Upper lobe of left lung (tissue), 6 donors: ENCODE measurements at regions not wholly inside any gene's neighbourhood (a gene's known extent, or its start where the extent isn't known, plus 50 kb on each side); places are given as distances from the start of the nearest gene placed in this dataset.

ENCODE experiments used
- ATAC-seq, 2 donors: fragments of 200-7000 bp; cut with Tn5 transposase; one replicate each; pipeline ENCODE4 v1.9.1; 2022; ENCODE audit warnings: mild to moderate bottlenecking in 2 of 2, moderate library complexity in 2 of 2; ENCODE audit not compliant: low FRiP score in 2 of 2
- DNase-seq, 2 donors: peaks; one replicate each; pipeline ENCODE4 v3.0.0-alpha.2; 2019 to 2020
- H3K27ac ChIP-seq, 4 donors: fragments of 200-600 bp; sonication (generic); one replicate each; pipeline ENCODE4 v1.5.1; 2016 to 2019
- H3K27me3 ChIP-seq, 4 donors: fragments of 200-600 bp; sonication (generic); one replicate each; pipeline ENCODE4 v1.5.1; 2017 to 2019
- H3K36me3 ChIP-seq, 4 donors: fragments of 200-600 bp; sonication (generic); one replicate each; pipeline ENCODE4 v1.5.1; 2016 to 2019
- H3K4me1 ChIP-seq, 4 donors: fragments of 200-600 bp; sonication (generic); one replicate each; pipeline ENCODE4 v1.5.1; 2018 to 2019
- H3K4me3 ChIP-seq, 4 donors: fragments of 200-600 bp; sonication (generic); one replicate each; pipeline ENCODE4 v1.5.1; 2017 to 2019; ENCODE audit warnings: mild to moderate bottlenecking in 2 of 4, moderate library complexity in 1 of 4
- H3K9me3 ChIP-seq, 4 donors: fragments of 200-600 bp; sonication (generic); one replicate each; pipeline ENCODE4 v1.5.1; 2018 to 2019
- EP300 ChIP-seq, 4 donors: sonication (generic); formaldehyde crosslinking; IDR thresholded peaks; one replicate each; pipeline ENCODE4 v1.5.1; 2017; ENCODE audit warnings: antibody characterized with exemption in 4 of 4, control low read depth in 2 of 4
- POLR2A ChIP-seq, 4 donors: fragments of 450-650 bp; IDR thresholded peaks; one replicate each; pipeline ENCODE4 v1.5.1; 2016 to 2017; ENCODE audit warnings: antibody characterized with exemption in 4 of 4, mild to moderate bottlenecking in 2 of 4
- POLR2AphosphoS5 ChIP-seq, 2 donors: sonication (generic); formaldehyde crosslinking; IDR thresholded peaks; one replicate each; pipeline ENCODE4 v1.5.1; 2017; ENCODE audit warnings: antibody characterized with exemption in 2 of 2
- WGBS, 2 donors: methylation state at CpG; one replicate each; pipeline ENCODE4 v1.1.5; 2017 to 2018; 5-methylcytosine and 5-hydroxymethylcytosine counted together
- TF ChIP-seq, protein P1 (sequence below), 6 experiments: fragments of 450-650 bp in 4 of 6; fragments of 200-600 bp in 2 of 6; sonication (generic) in 2 of 6; IDR thresholded peaks; one replicate each; pipeline ENCODE4 v1.5.1; 2016 to 2019; ENCODE audit warnings: antibody characterized with exemption in 6 of 6
- donor health status: DM: no; HTN: no; CAD: no; lungs with moderate emphysema.
- donor health status: DM: no; HTN: yes; CAD: no; lungs with severe emphysema.

DNA sequence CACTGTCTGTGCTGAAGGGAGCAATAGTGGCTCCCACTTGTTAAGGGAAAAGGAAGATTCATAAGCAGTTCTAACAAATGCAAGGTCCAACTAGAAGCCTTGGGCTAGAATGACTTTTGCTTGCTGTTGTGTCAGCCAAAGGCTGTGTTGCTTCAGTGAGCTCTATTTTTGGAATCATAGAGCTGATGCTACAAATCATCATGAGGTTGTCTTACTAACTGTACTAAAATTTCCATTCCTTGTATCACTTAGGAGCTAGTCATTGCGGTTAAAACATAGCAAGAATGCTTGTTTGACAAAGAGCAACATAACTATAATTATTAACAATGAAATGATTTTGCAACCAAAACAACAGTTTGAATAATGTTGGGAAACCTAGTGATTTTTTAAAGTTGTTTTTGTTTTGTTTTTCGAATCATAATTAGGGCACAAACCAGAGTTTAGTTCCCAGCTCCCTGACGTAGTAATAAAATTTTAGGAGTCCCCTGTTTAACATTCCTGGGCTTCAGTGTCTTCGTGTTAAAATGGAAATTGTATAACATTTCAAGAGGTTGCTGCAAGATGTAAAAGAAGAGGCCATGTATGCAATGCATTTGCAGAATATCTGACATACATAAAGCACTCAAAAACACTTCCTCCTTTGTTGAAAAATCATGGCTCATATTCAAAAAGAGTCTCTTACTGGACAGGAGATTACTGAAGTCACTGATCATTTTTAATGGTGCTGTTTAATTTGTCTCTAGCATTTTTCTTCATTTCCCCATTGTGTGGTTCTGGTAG is 183.4 kb downstream of the MACC1 start:
- TF ChIP-seq EP300 (IDR thresholded peaks at IDR 0.05) (no peak), POLR2A (IDR thresholded peaks at IDR 0.05) (no peak), POLR2AphosphoS5 (IDR thresholded peaks at IDR 0.05) (no peak)
- TF ChIP-seq, protein P1, sequence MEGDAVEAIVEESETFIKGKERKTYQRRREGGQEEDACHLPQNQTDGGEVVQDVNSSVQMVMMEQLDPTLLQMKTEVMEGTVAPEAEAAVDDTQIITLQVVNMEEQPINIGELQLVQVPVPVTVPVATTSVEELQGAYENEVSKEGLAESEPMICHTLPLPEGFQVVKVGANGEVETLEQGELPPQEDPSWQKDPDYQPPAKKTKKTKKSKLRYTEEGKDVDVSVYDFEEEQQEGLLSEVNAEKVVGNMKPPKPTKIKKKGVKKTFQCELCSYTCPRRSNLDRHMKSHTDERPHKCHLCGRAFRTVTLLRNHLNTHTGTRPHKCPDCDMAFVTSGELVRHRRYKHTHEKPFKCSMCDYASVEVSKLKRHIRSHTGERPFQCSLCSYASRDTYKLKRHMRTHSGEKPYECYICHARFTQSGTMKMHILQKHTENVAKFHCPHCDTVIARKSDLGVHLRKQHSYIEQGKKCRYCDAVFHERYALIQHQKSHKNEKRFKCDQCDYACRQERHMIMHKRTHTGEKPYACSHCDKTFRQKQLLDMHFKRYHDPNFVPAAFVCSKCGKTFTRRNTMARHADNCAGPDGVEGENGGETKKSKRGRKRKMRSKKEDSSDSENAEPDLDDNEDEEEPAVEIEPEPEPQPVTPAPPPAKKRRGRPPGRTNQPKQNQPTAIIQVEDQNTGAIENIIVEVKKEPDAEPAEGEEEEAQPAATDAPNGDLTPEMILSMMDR (IDR thresholded peaks at IDR 0.05): no peak
- 71 to 72% methylated on average over 4 of the region's 4 CpGs for WGBS, 2 donors

DNA sequence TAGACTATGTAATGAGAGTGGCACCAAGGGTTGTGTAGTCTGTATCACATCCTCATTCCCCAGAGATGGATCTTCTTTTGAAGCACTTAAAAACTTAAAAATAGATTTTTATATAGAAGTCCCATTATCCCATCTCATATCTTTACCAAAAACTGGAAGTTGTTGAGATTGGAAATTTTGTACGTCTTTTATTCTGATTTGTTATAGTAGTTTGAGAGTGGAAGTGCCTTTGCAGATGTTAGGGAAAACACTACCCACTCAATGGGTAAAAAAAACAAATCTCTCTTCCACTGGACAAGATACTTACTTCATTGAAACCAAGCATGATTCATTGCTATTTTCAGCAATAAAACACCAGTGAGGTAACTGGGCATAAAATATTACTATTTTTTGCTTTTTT is 184.4 kb downstream of the MACC1 start:
- Histone ChIP-seq H3K4me1 (no peaks in the 10 kb centered on the region), H3K4me3 (no peak overlapping the region), H3K36me3 (no peaks in the 10 kb centered on the region), H3K27me3 (no peaks in the 10 kb centered on the region), H3K27ac (no peak overlapping the region), H3K9me3 (no peaks in the 10 kb centered on the region)
- WGBS, 2 donors: 83 to 87% methylated on average over 1 of the region's 1 CpG
- DNase-seq: no peak
- no peak for ATAC-seq
- TF ChIP-seq, protein P1 (IDR thresholded peaks at IDR 0.05): no peak
- no peak for TF ChIP-seq POLR2AphosphoS5 (IDR thresholded peaks at IDR 0.05)

More for the DNA sequence above, 183.4 kb downstream of the MACC1 start:
- Histone ChIP-seq H3K4me3 (no peak overlapping the region), H3K4me1 (no peaks in the 10 kb centered on the region), H3K27me3 (no peaks in the 10 kb centered on the region), H3K27ac (no peak overlapping the region), H3K9me3 (no peaks in the 10 kb centered on the region), H3K36me3 (no peaks in the 10 kb centered on the region)
- ATAC-seq (peak in 1 of 2 donors; percentile 56), DNase-seq (no peak)

DNA sequence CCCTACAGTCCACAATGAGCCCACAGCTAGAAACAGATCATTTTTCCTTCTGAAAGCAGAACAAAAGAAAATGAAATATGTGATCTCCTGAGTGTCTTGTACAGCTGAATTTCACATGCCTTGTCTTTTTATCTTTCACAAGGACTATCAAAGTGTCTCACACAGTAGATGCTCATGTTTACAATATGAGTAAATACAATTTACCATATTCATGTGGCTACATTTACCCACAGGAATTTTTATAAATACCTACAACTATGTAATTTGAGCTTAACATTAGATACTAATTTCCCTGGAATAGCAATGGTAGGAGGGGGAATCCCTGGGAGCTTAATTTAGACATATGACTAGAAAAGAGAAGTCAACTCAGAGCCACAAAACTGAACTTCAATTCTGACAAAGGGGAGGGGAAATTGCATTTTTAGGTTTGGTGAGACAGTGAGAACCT is 186.2 kb downstream of the MACC1 start:
- H3K36me3 ChIP-seq: no peaks in the 10 kb centered on the region
- no peaks in the 10 kb centered on the region for H3K9me3 ChIP-seq
- TF ChIP-seq POLR2A (IDR thresholded peaks at IDR 0.05) (no peak), EP300 (IDR thresholded peaks at IDR 0.05) (no peak), POLR2AphosphoS5 (IDR thresholded peaks at IDR 0.05) (no peak)
- TF ChIP-seq, protein P1 (IDR thresholded peaks at IDR 0.05): no peak
- H3K27me3 ChIP-seq: no peaks in the 10 kb centered on the region
- no peak for ATAC-seq
- no peaks in the 10 kb centered on the region for H3K4me1 ChIP-seq
- H3K4me3 ChIP-seq: no peak overlapping the region
- no peak for DNase-seq
- no peak overlapping the region for H3K27ac ChIP-seq

DNA sequence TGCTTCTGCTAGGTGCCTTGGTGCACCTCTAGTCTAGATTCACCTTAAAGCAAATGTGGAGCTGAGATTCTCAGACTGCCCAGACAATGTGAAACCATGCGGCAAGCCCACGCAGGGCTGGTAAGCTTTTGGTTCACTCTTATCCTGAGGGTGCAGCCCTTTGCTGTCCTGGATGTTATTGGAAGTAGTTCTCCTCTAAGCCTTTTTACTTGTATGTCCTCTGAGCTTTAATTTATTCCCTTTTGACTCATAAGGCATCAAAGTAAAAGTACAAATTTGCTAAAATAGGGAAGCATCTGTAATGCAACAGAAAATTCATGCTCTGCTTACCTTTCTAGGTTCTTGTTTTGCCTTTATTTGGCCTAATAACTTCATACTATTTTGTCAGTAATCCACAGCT is 186.8 kb downstream of the MACC1 start:
- Histone ChIP-seq H3K27me3 (no peaks in the 10 kb centered on the region), H3K36me3 (no peaks in the 10 kb centered on the region), H3K9me3 (no peaks in the 10 kb centered on the region), H3K27ac (no peak overlapping the region), H3K4me3 (no peak overlapping the region), H3K4me1 (no peaks in the 10 kb centered on the region)
- DNase-seq (no peak), ATAC-seq (no peak)
- WGBS, 2 donors: 81 to 94% methylated on average over 2 of the region's 2 CpGs
- TF ChIP-seq, protein P1 (IDR thresholded peaks at IDR 0.05): no peak
- TF ChIP-seq POLR2A (IDR thresholded peaks at IDR 0.05): no peak
- TF ChIP-seq POLR2AphosphoS5 (IDR thresholded peaks at IDR 0.05): no peak
- TF ChIP-seq EP300 (IDR thresholded peaks at IDR 0.05): no peak

DNA sequence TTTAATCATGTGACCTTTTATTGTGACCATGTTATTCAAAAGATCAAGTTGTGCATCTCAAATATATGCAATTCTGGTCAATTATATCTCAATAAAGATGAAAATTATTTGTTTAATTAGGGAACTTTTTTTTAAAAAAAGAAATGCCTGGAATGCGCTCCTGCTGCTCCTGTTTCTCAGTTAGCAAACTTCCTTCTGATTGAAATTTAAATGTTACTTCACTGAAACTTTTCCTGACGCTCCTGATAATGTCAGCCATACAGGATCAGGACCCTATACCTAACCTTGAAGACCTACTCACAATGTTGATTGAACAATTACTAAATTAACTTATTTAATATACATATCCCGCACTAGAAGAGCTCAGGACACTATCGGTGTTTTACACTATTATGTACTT is 190.4 kb downstream of the MACC1 start:
- 80 to 88% methylated on average over 4 of the region's 4 CpGs for WGBS, 2 donors
- ATAC-seq (no peak), DNase-seq (no peak)
- Histone ChIP-seq H3K9me3 (no peaks in the 10 kb centered on the region), H3K36me3 (no peaks in the 10 kb centered on the region), H3K4me3 (no peak overlapping the region), H3K27me3 (no peaks in the 10 kb centered on the region), H3K4me1 (no peaks in the 10 kb centered on the region), H3K27ac (no peak overlapping the region)
- TF ChIP-seq, protein P1 (IDR thresholded peaks at IDR 0.05): no peak
- no peak for TF ChIP-seq POLR2A (IDR thresholded peaks at IDR 0.05)
- TF ChIP-seq EP300 (IDR thresholded peaks at IDR 0.05): no peak
- TF ChIP-seq POLR2AphosphoS5 (IDR thresholded peaks at IDR 0.05): no peak
